ENCODE measurements at regions not wholly inside any gene's neighbourhood (a gene's known extent, or its start where the extent isn't known, plus 50 kb on each side); places are given as distances from the start of the nearest gene placed in this dataset.
"Not testable (repeated sequence)": the region's sequence is repeated elsewhere in the genome, so short reads cannot be mapped to it uniquely, and the experiment has no call there.

GRCh38 chr13:87986639-87987250 is 315.6 kb downstream of the SLITRK5 start:
- DNase-seq, result no peak

- no peak for DNase-seq
These were observed 326.9 kb downstream of the SLITRK5 start for GRCh38 chr13:87998081-87998480.

DNA sequence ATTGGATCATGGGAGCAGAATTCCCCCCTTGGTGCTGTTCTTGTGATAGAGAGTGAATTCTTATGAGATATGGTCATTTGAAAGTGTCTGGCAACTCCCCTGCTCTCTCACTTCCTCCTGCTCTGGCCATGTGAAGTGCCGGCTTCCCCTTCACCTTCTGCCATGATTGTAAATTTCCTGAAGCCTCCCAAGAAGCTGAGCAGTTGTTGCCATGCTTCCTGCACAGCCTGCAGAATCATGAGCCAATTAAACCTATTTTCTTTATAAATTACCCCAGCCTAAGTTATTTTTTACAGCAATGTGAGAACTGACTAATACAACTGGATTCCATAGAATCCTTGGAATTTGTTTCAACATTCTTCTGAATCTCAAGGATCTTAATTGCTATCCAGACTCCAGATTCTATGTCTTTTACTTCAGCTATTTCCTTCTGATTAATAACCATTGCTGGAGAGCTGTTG is 328.1 kb downstream of the SLITRK5 start:
- no peak for DNase-seq

GRCh38 chr13:87999788-88000187 is 328.6 kb downstream of the SLITRK5 start:
- no peak for DNase-seq

DNA sequence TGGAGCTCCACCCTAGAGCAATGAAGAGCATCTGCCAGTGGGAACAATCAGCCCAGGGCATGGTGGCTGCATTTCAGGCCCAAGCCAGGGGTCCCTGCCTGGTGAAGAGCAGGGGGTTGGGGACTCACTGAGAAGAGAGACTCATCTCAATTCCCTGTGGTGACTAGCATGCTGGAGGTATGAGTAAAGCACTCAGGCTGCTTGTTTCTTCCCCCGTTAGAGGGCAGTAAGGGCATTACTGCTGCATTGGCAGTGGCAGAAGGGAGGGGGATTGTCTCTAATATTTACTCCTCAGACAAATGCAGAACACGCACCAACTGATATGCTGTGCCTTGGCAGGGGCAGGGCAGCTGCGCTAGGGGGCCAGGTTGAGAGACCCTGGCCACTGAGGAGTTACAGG is 329.1 kb downstream of the SLITRK5 start:
- no peak for DNase-seq

GRCh38 chr13:88000787-88001186 is 329.6 kb downstream of the SLITRK5 start:
- DNase-seq, result no peak

DNA sequence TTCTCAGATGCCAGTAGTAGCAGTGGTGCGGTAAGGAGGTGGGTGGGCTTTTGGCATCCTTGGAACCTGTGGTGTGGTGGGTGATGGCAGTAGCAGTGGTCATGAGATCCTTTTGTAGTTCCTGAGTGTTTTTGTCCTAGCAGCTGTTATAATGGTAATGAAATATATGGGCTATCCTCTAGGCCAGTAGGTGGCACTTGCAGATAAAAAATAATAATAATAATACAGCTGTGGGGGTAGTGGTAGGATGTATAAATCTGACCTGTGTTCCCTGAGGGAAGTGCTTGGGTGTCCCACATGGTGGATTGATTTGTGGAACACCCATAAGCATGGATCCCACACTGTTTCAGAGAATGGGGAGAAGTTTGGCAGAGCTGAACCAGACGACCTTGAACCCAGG is 334.0 kb downstream of the SLITRK5 start:
- no peak for DNase-seq

DNA sequence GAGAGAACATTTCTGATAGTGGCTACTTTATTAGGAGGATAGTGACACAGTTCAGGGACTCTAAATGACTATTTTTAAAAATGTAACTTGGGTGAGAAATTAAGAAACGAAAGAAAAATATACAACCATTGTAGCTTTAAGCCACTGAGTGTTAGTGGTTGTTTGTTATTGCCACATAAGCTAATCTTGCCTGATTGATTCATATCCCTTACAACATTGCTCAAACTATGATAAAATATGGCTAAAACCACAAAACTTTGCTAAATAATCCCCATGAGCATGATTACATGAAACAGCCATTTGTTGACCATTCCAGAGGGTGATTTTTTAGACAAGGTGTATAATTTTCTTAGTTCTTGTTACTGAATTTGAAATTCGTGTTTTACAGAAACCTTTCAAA is 343.4 kb downstream of the SLITRK5 start:
- DNase-seq, result no peak

DNA sequence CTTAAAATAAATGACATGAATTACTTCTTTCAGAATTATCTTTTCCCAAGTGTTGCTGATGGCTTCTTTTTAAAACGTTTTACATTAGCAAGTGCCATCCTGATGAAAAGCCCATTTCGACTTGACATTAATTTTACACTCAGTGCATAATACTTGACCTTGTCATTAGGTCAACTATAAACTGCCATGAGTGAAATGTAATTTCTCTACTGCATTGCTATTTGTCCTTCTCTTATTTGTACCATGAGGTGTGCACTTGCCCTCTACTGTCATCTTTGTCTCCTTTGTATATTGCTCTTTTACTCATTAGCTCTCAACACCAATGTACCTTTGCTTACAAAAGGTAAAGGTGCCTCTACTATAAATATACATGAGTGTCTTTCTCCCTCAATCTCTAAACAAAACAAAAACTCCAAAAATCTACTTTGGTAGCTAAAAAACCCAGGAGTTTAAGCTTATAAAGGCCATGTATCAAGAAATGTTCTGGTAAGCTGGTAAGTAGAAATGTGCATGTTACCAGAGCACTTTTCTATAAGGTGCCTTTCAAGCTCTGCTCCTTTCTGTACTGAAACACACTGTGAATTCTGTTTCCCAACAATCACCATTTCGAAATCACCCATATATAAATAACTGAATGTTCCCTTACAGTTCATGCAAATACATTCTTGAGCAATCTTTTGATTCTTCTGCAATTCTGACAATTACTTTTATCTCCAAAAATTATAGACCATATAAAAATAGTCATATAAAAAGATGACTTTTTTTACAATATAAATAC is 351.4 kb downstream of the SLITRK5 start:
- no peak for DNase-seq

GRCh38 chr13:88026241-88026640 is 355.1 kb downstream of the SLITRK5 start:
- no peak for DNase-seq

- DNase-seq, result no peak
These were observed 360.9 kb downstream of the SLITRK5 start for GRCh38 chr13:88031980-88032559.

- not testable (repeated sequence) for DNase-seq
These were observed 365.0 kb downstream of the SLITRK5 start for GRCh38 chr13:88036205-88036604.

GRCh38 chr13:88042489-88042888 is 371.3 kb downstream of the SLITRK5 start:
- no peak for DNase-seq

DNA sequence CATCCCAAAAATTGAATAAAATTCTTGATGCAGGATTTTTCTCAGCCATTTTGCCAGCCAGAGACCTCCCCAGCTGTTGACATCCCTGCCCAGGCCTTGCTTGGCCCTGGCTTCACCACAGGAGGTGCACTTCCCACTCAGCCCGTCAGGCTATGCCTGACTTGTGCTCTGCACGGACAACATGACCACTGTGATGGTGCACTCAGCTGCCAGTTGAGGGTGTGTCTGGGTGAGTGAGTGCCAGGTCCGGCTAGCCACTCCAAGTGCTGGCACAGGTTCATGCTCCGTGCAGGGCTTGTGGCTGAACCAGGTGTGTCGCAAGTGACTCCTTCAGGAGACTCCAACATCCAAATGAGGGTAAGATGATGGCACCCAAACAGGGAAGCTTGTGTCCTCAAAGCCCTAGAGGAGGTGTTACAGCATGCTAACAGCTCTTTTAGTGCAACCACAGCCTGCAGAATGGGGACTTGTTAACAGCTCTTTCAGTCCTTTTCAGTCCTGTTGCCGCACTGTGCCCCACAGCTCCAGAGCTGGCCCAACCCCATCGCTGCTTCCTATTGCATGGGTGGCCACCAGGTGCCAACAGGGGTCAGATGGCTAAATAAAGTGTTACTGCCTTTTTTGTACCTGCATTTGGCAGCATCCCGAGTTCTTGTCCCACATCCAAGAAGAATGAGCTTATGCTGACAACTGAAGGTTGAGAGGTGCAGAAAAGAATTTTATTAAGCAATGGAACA is 380.7 kb downstream of the SLITRK5 start:
- DNase-seq, result no peak

GRCh38 chr13:88063741-88064140 is 392.6 kb downstream of the SLITRK5 start:
- DNase-seq, result no peak

DNA sequence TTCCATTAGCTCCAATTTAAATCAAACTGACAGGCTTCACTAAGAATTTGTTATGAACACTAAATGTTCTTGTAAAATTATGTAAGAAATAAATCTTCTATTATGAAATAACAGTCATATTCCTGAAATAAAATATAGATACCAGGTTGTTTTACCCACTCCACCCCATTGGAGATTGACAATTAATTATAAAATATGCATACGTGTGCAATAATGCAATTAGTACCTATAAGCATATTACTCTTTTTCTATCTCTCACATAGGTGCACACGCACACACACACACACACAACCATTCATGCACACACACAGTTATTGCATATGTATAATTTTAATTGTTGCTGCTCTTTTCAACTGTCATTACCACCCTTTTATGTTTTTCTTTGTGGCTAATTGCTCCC is 395.7 kb downstream of the SLITRK5 start:
- DNase-seq, result no peak

GRCh38 chr13:88068316-88068715 is 397.1 kb downstream of the SLITRK5 start:
- DNase-seq, result no peak

DNA sequence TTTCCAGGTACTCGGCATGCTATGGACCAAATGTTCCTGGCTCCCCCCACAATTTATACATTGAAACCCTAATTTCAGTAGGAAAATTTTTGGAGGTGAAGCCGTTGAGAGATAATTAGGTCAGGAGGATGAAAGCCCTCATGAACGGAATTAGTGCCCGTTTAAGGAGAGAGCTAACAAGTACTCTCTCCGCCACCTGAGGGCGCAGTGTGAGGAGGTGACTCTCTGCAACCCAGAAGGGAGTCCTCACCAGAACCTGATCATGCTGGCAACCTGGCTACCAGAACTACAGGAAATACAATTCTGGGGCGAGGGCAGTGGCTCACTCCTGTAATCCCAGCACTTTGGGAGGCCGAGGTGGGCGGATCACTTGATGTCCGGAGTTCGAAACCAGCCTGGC is 397.8 kb downstream of the SLITRK5 start:
- no peak for DNase-seq

- DNase-seq, result no peak
These were observed 400.2 kb downstream of the SLITRK5 start for GRCh38 chr13:88071371-88071770.

GRCh38 chr13:88074794-88075510 is 403.8 kb downstream of the SLITRK5 start:
- no peak for DNase-seq

GRCh38 chr13:88085036-88085435 is 413.9 kb downstream of the SLITRK5 start:
- no peak for DNase-seq

DNA sequence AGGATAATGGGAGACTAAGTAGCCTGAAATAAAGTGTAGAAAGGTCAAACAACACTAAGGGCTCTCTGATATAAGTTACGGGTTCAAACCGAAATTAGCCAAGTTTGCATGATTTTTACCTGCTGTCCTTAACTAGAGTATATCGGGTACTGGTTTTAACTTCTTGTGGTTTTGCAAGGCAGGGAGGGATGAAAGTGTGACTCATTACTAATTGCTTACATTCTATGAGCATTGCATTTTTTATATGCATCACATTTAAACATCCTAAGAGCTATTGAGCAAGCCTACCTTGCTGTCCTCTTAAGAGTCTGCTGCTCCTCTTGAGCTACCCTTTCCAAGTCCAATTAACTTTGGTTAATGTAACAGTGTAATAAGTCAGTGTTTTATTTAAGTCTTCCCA is 415.4 kb downstream of the SLITRK5 start:
- DNase-seq, result no peak

DNA sequence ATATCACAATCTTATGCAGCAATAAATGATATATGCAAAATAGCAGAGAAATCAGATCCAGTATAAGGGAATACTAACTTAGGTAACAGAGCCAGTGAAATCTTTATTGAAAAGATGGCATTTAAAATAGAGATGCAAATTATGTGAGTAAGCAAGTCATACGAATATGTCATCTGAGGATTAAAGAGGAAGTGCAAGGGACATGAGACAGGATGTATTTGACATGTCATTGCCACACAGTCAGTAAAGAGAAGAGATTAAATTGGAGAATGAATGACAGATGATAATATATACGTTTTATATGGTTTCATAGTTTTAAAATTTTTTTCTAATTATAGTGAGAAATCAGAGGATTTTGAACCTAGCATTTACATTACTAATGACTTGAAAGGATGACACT is 426.4 kb downstream of the SLITRK5 start:
- DNase-seq, result no peak

Data from GF-D8 (cell line).